ENCODE measurements at regions not wholly inside any gene's neighbourhood (a gene's known extent, or its start where the extent isn't known, plus 50 kb on each side); places are given as distances from the start of the nearest gene placed in this dataset.
"Not testable (repeated sequence)": the region's sequence is repeated elsewhere in the genome, so short reads cannot be mapped to it uniquely, and the experiment has no call there.

DNA sequence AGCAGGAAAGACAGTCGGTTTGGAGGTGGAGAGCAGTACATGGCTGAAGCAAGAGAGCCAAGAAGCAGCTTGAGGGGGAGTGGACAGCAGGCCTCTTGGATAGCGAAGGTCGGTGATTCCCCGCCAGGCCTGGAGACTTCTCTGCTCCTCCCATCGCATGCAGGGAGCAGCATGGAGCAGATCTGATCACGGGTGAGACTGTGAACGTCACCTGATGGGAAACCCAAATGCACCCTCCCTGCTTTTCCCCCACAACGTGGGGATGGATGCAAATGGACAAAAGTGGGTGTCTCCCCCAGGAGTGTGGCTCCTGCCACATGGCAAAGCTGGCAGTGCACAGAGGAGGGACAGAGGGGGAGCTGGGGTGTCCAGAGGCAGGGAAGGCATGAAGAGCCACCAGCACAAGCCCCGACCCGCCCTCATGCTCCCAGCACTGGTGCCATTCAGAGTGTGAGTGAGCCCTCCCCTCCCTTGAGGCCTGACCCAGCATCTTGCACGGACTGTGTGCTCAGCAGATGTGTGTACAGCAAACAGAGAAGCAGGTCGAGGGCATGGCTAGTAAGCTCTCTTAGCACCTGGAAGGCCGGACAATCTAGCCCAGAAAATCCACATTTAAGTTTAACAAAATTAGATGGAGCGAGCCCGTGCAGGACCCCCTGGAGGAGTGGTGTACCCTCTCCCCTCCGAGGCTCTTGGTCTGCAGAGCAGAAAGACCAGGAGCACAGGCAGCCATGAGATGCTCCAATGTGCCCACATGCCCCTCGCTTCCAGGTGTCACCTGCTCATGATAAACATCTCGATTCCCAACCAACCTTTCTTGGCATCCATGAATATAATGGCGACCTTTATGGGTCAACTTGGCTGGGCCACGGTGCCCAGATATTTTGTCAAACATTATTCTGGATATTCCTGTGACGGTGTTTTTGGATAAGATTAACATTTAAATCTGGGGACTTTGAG, 661.7 kb downstream of the TBC1D22A start:
- no peak for DNase-seq

DNA sequence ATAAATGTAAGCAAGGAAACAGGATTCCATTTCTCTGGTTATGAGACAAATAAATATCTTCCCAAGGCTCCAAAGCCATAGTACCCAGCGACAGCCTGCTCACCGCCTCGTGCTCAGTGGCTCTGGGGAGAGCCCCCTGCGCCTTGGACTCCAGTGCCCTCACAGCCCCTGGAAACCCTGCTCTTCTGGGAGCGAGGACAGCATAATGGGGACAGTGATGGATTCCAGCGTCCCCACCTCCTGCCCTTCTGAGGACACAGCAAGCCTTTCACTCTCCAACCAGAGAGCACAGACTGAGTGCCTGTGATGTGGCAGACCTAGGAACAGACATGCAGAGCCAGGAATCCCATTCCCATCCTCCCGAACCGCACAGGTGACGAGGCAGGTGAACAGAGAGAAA, 660.8 kb downstream of the TBC1D22A start:
- DNase-seq, result no peak

DNA sequence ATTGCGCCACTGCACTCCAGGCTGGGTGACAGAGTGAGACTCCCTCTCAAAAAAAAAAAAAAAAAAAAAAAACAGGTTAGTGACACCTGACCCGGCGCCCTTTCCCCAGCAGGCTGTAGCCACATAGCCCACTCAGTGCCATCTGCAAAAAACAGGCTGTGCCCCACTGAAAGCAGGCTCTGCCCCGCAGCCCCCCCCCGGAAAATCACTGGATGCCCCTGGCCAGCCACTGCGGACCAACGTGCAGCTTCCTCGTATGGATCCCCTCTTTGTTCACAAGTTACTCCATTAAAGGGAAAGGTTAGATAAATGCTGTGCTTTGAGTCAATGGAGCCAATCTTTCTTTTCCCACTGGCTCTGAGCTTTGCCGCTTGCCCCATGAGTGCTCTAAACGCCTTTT, 660.3 kb downstream of the TBC1D22A start:
- no peak for DNase-seq

DNA sequence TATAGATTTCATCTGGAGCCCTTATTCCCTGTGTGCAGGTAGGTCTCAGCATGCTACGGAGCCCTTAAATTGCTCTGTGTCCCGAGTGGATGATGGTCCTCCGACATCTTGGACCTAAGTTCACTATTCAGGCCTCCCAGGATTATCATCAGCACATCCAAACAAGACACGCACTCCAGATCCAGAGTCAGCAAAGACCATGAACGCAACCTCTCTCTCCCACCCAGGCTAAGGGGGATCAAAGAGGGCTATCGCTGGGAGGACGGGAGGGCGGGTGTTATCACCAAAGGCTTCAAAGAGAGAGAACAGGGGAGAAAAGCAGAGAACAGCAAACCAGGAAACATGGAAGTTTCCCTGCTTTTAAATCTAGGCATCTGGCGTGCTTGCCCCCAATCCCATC, 659.4 kb downstream of the TBC1D22A start:
- no peak for DNase-seq

DNA sequence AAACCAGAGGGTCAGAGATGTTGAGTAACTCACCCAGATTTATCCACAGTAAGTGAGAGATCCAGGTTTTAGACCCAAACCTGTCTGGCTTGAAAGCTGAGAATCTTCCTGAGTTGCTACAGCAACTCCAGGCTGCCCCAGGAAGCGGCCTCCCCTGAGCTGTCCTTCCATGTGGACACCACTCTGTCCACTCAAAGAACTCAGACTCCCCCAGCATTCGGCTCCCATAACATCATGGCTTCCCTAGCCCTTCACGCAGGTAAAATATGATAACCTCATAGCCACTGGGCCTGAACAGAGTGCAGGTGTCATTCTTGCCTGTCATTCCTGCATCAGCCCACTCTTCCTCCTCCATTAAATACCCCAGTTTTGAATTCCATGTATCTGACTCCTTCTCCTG, 657.8 kb downstream of the TBC1D22A start:
- DNase-seq, result no peak

DNA sequence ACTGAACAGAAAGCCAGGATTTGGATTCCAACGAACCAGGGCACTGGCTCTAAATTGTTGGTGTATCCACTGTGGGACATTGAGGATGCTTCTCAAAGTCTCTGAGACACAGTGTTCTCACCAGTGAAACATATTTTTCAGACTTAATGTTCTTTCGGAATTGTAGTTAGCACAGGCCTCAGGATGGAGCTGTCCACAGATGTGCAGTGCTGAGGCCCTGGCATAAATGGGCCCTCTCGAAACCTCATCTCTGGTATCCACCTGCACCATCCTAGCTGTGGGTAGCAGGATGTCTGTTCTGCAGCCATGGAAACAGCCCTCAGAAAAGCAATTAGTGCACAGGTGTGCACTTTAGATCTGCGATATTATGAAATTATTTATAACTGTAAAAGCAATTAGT, 656.8 kb downstream of the TBC1D22A start:
- no peak for DNase-seq

DNA sequence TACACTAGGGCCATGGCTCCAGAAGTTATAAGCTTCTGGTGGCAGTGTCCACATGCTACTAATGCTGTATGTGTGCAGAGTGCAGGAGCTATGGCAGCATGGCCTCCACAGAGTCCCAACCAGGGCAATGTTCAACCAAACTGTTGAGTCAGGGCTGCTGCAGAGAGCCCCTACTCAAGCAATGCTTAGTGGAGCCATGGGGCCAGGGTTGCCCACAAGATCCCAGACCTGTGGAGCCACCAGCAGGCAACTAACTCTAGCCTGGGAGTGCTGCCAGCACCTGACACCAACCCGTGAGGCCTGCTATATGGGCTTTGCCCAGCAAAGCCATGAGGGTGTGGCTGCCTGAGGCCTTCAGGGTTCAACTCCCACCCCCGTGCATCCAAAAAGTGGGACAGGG, 655.2 kb downstream of the TBC1D22A start:
- DNase-seq, result no peak

DNA sequence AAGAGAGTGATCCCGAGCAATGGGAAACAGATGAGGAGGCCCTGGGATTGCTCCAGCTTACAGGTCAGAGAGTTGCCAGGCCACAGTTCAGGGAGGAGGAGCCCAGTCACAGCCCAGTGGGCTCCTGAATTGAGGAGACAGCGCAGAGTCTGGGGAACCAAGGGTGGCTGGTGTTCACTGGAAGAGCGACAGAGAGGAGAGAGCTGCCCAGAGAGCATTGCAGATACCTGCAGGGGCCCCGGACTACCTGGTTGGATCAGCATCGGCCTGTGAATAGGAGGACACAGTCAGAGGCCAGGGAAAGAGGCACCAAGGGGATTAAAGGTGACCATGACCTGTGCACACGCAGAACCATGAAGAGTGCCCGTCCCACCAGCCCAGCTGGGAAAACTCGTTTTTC, 648.6 kb downstream of the TBC1D22A start:
- no peak for DNase-seq

DNA sequence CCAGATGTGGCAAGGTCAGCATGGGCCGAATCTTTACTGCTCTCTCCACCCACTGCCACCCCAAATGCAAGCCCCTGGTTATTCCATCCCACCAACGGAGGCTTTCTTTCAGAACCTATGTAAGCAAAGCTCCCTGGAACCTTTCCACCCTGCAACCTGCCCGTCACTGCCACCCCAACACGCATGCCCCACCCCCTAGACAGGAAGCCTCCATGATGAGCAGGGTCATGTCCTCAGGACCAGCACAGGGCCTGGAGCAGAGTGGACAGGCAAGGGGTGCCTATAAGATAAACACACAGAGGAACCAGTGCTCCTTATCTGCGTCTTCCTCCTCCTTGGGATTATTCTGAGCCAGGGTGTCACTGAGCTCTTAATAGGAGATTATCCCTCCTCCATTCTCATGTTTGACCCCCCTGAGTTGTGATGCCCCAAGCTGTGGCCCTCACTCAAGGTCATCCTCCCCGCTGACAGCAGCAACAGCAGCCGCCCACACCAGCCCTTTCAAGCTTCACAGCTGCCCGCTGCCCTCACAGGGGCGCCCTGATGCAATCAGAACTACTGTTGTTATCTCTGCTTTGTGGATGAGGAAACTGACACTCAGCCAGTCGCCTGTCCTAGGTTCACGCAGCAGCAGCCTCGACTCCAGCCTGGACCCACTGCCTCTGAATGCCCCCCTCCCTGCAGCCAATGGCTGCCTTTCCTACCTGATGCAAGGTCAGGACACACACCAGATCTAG, 647.3 kb downstream of the TBC1D22A start:
- DNase-seq, result no peak

DNA sequence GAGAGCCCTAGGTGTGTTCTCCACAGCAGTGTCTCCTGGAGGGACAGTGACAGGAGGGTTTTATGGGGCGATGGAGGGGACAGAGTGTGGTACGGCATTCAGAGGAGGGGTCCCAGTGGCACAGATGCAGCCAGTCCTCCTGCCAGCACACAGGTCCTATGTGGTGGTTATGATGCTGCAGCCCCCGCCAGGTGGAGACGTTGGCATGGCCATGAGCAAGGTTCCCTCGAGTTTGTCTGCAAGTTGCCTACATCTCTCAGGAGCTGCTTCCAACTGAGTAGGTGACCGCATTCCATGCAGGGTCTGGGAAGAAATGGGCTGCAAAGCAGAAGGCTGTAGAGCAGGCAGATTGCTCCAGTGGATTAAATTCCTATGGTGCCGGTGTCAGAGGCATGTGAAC, 646.0 kb downstream of the TBC1D22A start:
- DNase-seq, result no peak

DNA sequence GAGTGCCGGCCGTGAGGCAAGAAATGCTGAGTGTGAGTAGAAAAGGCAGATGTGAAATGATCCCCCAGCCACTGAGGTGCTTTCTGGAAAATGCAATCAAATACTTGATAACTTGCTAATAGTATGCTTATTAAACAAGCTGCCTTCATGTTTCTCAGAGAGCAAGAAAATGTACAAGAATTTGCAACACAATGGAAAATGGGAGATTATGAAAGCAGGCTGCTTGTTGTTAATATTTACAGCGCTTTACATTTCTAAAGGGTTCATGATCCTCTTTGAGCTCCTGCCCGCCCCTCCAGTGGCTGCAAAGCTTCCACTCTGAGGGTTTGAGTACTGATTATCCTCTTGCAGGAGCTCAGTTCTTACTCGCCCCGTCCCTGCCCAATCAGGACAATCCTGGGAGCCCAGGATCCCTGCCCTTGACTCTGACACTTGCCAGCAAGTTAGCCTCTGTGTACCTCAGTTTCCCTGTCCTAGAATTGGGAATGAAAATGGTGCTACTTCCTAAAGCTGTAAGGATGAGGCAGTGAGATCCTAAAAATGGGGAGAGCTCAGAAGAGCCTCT, 645.1 kb downstream of the TBC1D22A start:
- DNase-seq, result no peak

DNA sequence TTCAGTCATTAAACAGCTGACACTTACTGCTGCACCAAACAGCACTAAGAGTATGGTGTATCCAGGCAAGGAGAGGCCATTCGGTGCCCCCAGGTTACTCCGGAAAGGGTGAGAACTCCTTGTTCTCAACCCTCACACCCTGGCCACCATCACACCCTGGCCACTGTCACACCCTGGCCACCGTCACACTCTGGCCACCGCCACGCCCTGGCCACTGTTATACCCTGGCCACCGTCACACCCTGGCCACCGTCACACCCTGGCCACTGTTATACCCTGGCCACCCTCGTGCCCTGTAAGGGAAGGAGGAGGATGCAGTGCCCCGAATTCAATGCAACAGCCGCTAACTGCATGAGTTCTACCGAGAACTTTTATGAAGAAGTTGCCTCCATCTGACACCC, 644.4 kb downstream of the TBC1D22A start:
- DNase-seq, result no peak

DNA sequence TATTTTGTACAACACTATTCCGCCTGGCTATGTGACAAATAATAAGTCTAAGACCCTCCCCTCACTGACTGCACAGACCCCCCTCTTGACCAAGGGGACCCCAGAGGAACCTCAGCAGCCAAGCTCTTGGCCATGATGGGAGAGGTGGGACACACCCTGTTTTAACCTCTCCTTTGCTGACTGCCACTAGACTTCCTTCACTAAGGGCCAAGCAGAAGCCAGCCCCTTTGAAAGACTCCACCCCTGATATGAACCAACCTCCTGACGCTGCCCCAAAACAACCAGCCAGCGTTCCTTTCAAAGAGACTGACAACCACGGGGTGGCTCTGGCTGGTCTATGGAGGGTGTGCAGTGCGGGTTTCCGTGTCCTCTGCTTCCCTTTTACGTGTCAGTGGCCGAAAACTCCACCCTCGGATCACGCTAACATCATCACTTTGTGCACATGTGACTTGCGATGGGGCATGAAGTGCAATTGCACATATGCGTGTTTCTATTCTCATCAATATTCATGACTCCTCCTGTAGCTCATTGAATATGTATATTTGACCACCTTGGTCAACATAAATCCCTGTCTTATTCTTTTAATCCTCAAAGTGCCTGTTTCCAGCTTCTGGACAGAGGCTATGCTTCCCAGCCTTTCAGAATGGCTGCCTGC, 643.9 kb downstream of the TBC1D22A start:
- DNase-seq, result no peak

DNA sequence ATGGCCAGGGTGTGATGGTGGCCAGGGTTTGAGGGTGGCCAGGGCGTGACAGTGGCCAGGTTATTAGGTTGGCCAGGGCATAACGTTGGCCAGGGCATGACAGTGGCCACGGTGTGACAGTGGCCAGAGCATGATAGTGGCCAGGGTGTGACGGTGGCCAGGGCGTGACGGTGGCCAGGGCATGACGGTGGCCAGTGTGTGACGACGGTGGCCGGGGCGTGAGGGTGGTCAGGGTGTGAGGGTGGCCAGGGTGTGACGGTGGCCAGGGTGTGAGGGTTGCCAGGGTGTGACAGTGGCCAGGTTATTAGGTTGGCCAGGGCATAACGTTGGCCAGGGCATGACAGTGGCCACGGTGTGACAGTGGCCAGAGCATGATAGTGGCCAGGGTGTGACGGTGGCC, 642.8 kb downstream of the TBC1D22A start:
- DNase-seq, result not testable (repeated sequence)

DNA sequence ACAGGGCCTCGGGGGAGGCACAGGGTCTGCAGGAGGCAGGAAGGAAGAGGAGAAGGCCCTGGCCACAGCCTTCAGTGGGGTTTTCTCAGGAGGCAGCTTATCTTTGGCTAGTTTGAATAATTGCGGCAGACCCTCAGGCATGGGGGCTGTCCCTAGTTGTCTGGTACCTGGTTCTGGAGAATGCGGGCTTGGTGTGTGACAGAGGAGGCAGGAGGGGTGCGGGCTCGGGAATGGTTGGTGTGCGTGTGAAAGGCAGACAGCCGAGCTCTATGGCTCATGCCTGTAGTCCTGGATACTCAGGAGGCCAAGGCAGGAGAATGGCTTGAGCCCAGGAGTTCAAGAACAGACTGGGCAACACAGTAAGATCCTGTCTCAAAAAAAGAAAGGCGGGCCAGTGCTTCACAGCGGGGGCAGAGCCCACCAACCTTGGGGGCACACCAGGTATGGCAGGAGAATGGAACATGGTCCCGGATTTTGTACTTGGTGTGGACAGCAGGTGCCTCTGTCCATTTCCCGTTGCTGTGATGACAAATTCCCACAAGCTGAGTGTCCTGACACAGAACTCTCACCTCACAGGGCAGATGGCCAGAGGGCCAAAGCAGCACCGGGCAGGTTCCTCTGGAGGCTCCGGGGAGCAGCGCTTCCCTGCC, 640.6 kb downstream of the TBC1D22A start:
- no peak for DNase-seq

DNA sequence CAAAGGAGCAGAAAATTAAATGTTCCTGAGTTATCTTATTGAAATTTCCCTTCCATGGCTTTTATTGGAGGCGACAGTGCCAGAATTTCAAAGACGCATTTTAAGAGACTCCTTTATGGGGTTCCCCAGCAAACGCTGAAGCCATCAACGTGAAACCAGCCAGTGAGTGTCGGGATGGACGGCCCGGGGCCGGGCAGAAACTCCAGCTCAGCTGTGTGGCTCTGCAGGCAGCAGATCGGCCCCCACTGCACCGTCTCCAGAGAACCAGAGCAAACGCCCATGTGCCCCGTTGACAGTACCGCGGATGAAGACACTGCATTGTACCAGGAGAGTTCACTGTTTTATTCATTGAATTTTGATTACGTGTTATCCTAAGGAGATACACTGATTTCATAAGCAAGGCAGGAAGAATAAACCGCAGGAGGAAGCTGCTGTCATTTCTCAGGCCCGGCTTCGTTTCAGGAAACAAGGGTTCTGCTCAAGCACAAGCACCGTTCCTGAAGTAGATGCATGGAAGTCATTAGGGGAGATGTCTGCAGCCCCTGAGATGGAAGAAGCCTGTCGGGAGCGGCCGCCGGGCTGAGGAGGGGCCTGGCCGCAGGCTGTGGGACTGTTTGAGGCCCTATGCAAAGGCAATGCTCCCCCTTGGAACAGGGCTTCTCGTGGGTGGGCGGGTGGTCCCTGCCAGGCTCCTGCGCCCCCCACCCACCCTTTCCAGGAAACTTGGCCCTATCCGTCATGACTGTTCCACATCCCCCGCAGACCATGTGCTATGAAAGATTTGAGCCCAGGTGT, 639.7 kb downstream of the TBC1D22A start:
- no peak for DNase-seq

DNA sequence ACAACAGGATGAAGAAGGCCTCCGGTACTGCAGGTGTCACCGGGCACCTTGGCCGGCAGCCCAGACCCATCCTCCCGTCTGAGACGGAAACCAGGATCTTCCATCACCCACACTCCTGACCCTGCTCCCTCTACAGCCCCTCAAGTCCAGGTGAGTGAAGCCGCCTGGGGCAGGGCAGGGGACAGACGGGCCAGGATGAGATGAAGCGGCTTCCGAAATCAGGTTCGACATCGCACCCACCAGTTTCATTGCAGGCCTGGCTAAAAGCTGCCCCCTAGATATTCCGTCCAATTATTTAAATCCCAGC, 639.1 kb downstream of the TBC1D22A start:
- no peak for DNase-seq

DNA sequence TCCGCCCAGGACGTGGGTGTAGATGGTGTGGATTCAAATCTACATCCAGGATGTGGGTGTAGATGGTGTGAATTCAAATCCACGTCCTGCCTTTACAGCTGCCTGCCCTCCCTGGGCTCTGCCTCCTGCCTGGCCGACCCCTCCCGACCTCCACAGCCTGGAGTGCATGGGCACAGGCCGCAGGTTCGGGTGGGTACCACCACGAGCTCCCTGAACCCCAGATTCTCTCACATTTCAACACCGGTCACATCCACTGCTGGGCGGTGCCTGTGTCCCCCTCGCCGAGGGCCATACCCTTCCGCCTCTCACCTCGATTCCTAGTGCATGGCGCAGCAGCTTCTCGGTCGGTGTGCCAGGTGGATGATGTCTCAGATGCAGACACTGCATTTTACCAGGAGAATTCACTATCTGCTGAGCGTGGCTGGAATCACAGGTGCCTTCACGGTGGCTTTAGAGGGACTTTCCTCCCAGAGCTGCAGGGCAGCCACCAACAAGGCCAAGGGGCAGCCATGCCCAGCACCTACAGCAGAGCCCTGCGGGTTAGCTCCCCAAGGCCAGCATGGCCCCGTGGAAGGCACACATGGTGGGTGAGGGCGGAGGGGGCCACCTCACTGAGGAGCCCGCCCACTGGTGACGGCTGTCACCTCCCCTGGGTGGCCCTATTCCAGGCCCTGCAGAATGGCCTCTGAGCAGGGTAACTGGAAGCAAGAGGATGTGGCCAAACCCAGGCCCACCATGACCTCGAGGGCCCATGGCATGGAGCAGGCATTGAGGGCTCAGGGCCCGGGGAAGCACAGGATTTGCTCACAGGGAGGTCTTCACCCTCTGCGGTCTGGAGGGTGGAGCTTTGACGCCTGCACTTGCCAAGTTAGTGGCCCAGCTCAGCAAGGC, 638.5 kb downstream of the TBC1D22A start:
- no peak for DNase-seq

DNA sequence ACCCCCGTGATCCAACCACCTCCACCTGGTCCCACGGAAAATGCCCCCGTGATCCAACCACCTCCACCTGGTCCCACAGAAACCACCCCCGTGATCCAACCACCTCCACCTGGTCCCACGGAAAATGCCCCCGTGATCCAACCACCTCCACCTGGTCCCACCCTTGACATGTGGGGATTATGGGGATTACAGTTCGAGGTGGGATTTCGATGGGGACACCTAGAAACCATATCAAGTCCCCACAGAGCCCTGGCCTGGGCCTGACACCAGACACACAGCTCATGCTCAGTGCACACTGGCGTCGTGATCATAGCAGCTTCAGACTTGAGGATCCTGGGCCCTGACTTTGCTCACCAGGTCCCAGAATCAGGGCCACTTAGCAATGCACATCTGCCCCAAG, 637.7 kb downstream of the TBC1D22A start:
- DNase-seq, result not testable (repeated sequence)

DNA sequence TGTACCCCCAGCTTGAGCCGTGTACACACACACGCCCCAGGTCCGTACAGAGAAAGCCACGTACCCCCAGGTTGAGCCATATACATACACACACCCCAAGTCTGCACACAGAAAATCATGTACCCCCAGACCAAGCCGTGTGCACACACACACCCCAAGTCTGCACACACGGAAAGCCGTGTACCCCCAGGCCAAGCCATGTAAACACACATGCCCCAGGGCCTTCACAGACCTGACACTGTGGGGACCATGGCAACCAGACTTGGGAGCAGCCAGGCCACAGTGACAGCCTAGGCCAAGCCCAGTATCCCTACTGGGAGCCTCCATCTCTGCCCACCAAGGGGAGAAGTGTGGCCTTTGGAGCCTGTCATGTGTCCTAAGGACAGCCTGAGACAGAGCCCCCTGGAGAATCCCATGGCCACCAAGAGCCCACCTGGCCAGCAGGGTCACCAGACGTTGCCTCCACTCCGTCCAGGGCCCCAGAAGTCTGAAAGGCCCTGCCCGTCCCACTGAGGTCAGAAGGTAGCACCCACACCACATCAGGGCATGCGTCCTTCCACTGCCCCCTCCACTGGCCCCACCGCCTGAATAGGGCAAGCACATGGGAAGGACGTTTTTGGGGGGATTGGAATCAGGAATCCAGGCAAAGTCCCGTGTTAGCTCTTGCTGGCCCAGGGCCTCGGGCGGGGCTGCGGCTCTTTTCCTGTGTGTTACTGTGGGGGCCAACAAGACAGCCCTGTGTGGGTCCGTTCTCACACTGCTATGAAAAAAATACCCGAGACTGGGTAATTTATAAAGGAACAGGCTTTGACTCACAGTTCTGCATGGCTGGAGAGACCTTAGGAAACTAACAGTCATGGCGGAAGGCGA, 636.7 kb downstream of the TBC1D22A start:
- DNase-seq, result no peak

All from bone marrow (tissue), 2 donors.